Hematopoietic multipotent progenitor cell (in vitro differentiated cells): ENCODE measurements at regions not wholly inside any gene's neighbourhood (a gene's known extent, or its start where the extent isn't known, plus 50 kb on each side); places are given as distances from the start of the nearest gene placed in this dataset.
"Not testable (repeated sequence)": the region's sequence is repeated elsewhere in the genome, so short reads cannot be mapped to it uniquely, and the experiment has no call there.

Experiments used
- DNase-seq, 3 donors: peaks; one replicate each; pipeline ENCODE4 v3.0.0-alpha.2; 2011 to 2015; ENCODE audit warnings: low read depth in 2 of 3, low spot score in 2 of 3

GRCh38 chr9:94387338-94388010 is 59.0 kb upstream of the NUTM2F start:
- DNase-seq: not testable (repeated sequence)

DNA sequence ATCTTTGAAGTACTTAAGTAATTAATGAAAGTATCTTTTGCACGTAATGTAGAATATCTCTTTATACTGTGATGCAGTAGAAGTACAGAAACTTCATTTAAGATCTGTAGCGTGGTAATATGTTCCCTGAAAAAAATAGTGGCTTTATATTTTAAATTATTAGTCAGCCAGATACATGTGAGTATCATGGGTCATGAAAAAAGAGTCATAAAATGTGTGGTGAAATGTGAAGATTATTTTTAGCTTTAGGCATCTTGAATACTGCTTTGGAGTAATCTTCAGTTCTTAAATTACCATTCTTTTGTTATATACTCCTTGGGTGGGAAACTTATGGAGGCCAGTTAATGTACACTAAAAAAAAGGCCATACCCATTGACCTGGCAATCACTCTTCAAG is 59.6 kb upstream of the NUTM2F start:
- DNase-seq: not testable (repeated sequence)

DNA sequence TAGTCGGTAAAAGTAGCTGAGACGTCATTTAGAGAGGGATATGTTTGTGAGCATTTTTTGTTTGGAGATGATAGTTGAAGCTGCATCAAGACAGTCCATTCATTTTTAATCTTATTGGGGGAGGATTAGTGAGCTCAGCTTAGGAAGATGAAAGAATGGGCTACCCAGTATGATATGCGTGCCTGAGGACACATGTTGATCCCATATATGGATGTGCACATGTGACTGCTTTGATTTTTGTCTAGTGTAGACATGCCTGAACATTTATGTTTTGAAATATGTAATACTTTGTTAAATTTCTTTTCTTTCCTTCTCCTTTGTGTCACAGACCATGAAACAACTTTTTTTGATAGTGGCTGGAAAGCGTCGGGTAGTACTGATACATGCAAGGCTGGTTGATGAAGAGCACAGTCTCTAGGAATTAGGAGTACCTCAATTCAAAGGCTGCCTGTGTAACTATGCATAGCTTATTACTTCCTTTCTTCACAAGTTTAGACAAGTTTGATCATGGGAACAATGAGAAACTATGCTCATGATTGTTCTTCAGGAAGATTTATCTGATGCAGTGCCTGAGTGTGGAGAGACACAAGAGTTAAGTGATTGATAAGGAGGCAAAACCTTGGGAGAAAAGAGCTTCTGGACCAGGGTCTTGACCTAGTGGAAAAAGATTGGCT is 62.1 kb upstream of the NUTM2F start:
- DNase-seq: not testable (repeated sequence)

GRCh38 chr9:94392971-94393624 is 64.7 kb upstream of the NUTM2F start:
- DNase-seq: not testable (repeated sequence)

DNA sequence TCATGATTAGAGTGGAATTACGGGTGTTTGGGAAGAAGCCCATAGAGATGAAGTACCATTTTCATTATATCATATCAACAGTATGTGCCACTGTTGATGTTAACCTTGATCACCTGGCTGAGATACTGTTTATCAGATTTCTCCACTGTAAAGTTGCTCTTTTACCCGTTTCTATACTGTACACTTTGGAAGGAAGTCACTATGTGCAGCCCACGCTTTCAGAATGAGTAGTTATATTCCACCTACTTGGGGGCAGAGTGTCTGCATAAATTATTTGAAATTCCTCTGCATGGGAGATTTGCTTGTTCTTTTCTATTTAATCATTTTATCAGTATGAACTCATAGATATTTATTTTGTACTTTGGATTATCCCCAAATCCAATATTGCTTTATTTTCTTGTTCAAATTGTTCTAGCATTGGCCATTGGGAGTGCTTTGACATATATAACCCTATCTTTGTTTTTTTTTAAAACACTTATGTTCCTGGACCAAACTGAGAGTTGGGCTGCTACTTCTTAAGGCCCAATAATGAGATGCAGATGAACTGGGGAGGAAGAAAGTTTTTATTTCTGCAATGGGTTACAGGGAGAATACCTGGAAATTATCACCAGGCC is 69.4 kb upstream of the NUTM2F start:
- not testable (repeated sequence) for DNase-seq

- not testable (repeated sequence) for DNase-seq
These were observed 72.0 kb upstream of the NUTM2F start for GRCh38 chr9:94400461-94400860.

GRCh38 chr9:94402795-94403194 is 74.4 kb upstream of the NUTM2F start:
- DNase-seq: not testable (repeated sequence)

- DNase-seq: not testable (repeated sequence)
These were observed 75.1 kb upstream of the NUTM2F start for GRCh38 chr9:94403571-94403970.

DNA sequence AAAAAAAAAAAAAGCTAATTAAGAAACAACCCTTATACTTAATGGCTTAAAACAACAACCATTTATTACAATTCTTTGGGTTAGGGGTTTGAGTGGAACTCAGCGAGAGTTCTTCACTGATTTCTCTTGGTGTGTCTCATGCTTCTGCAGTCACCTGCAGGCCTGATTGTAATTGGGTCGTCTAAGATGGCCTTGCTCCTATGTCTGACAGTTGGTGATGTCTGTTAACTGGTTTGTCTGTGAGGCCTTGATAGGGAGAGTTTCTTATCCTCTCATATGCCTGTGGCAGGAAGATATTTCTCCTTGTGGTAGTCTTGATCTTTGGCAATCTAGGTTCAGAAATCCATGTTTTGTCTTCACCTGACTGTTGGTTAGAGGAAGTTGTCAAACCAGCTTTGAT is 85.2 kb upstream of the NUTM2F start:
- peak in 2 of 3 donors; percentile 13 to 30 for DNase-seq

- DNase-seq: not testable (repeated sequence)
These were observed 86.7 kb upstream of the NUTM2F start for GRCh38 chr9:94415111-94415510.

DNA sequence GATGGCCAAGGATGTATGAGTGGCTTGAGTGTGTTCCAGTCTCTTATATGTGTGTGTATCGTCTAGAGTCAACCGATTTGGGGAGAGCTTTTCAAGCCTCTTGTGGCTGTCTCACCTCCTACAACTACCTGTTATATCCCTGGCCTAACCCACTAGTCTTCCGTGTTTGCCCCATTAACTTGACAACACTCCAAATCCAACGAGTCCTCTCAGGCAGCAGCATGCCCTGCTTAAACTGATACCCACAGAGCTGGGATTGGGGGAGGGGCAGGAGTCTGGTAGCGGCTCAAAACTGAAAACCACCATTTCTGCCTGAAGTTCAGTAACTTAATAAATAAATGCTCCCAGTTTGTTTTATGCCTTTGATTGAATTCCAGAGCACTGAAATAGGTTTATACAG is 91.7 kb upstream of the NUTM2F start:
- not testable (repeated sequence) for DNase-seq

DNA sequence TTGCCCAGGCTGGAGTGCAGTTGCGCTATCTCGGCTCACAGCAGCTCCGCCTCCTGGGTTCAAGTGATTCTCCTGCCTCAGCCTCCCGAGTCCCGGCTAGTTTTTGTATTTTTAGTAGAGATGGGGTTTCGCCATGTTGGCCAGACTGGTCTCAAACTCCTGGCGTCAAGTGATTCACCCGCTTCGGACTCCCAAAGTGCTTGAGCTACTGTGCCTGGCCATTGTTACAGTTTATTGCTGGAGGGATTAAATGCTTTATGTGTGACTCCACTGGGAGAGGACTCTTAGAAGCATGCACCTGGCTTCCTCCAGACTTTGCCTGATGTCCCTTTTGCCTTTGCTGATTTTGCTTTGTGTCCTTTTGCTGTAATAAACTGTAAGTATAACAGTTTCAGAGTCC is 93.5 kb upstream of the NUTM2F start:
- DNase-seq: not testable (repeated sequence)

GRCh38 chr9:94425312-94425711 is 96.9 kb upstream of the NUTM2F start:
- not testable (repeated sequence) for DNase-seq

DNA sequence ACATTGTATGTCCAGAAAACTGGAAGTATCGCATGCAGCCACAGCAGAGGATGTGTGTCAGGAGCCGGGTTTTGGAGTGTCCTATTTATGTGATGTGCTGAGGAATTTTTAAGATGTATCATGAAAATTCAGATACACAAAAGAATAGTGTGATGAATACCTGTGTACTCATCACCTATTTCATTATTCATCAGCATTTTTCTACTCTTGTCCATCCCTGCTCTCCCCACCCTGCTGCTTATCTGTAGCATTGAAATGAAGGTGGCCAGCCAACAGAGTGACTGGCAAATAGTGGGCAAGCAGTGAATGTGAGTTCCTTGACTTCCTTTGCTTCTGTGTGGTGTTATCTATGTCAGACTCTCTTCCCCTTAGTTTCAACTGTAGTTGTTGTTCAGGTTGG is 108.7 kb upstream of the NUTM2F start:
- DNase-seq: not testable (repeated sequence)

- DNase-seq: not testable (repeated sequence)
These were observed 109.9 kb upstream of the NUTM2F start for GRCh38 chr9:94438336-94438735.

GRCh38 chr9:94441146-94441545 is 112.7 kb upstream of the NUTM2F start:
- DNase-seq: not testable (repeated sequence)

- DNase-seq: no peak
These were observed 113.1 kb upstream of the PCAT7 start for GRCh38 chr9:94441796-94442195.

- DNase-seq: no peak
These were observed 111.7 kb upstream of the PCAT7 start for GRCh38 chr9:94443032-94443722.

DNA sequence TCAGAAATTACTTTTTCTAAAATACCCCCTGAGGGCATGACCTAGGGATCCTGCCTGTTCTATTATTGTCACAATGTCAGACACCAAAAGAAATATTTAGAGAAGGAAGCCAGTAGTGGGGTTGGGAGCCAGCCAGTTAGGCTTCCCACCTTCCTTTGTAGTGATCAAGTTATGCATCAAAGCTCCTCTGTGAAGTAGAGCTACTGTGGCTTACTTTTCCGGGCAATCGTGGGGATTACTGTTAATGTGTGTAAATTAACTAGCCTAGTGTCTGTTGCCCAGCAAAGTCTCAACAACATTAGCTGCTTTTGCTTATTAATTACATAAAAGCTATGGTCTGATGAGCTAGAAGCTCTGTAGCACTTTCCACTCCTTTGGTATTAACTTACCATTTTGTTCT is 109.0 kb upstream of the PCAT7 start:
- no peak for DNase-seq

DNA sequence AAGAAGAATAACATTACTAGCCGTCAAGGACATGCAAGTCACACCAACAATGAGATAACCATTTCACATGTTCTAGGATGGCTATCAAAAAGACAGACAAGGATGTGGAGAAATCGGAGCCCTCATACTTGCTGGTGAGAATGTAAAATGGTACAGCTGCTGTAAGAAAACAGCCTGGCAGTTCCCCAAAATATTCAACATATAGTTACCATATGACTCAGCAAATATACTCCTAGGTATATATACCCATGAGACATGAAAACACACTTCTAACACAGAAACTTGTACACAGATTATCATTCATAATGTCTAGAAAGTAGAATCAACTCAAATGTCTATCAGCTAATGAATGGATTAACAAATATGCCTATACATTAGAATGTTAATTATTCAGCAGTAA is 105.4 kb upstream of the PCAT7 start:
- DNase-seq: no peak

GRCh38 chr9:94464790-94465189 is 90.1 kb upstream of the PCAT7 start:
- no peak for DNase-seq
